ENCODE measurements at regions not wholly inside any gene's neighbourhood (a gene's known extent, or its start where the extent isn't known, plus 50 kb on each side); places are given as distances from the start of the nearest gene placed in this dataset.

DNA sequence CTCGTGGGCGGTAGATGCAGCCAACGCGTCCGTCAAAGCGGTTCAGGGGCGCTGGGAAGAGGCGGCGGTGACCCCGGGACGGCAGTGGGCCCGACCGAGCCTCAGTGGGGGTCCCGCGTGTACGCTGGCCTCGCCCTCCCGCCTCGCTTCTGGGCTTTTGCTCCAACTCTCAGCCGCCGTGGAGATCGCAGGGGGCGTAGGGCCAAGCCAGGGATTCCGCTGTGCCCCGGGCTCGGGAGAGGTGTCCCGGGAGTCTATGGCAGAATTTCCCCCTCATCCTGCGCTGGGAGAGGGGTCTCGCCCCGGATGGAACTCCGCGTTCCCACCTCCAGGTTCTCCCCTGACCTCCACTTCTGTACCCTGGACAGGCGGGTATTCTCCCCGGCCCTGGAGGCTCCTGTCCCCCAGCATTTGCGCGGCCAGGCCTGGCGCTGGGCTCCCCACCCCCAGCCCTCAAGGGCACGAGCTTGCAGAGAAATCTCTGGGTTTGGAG lies 131.9 kb downstream of the MRPL36 start:
- intact Hi-C loops (cut with micrococcal nuclease; ENCODE audit: unreplicated experiment), result no loop called here
- no peak overlapping the region for H3K27ac Mint-ChIP-seq (ENCODE audit: unreplicated experiment)
- no peaks in the 10 kb centered on the region for H3K9me3 ChIP-seq
- peaks cover 5% of the 10 kb centered on the region; the same call in 1 of the 2 replicates for H3K4me1 ChIP-seq
- TF ChIP-seq, protein P1, sequence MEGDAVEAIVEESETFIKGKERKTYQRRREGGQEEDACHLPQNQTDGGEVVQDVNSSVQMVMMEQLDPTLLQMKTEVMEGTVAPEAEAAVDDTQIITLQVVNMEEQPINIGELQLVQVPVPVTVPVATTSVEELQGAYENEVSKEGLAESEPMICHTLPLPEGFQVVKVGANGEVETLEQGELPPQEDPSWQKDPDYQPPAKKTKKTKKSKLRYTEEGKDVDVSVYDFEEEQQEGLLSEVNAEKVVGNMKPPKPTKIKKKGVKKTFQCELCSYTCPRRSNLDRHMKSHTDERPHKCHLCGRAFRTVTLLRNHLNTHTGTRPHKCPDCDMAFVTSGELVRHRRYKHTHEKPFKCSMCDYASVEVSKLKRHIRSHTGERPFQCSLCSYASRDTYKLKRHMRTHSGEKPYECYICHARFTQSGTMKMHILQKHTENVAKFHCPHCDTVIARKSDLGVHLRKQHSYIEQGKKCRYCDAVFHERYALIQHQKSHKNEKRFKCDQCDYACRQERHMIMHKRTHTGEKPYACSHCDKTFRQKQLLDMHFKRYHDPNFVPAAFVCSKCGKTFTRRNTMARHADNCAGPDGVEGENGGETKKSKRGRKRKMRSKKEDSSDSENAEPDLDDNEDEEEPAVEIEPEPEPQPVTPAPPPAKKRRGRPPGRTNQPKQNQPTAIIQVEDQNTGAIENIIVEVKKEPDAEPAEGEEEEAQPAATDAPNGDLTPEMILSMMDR (IDR thresholded peaks at IDR 0.05; ENCODE audit: insufficient read depth in 1 of 2, low read depth in 1 of 2, low read length in 1 of 2, severe bottlenecking in 1 of 2, unreplicated experiment in 1 of 2), result no peak
- no peak for DNase-seq
- H3K27me3 ChIP-seq (replicated peaks; ENCODE audit: control insufficient read depth, insufficient read depth, low read length), result no peaks in the 10 kb centered on the region
- no peak overlapping the region for H3K4me3 Mint-ChIP-seq (ENCODE audit: unreplicated experiment)
- peaks cover 7% of the 10 kb centered on the region for H3K4me1 Mint-ChIP-seq (ENCODE audit: low read depth, unreplicated experiment)
- ChIA-PET POLR2A (no interaction called here), CTCF (interaction anchor here (0.6 kb wide), 1 partner anchor 8 kb away, joined by 4 read pairs; no protein-coding TSS in a partner anchor)
- no peaks in the 10 kb centered on the region for H3K36me3 ChIP-seq (ENCODE audit: control insufficient read depth, insufficient read depth, low read length)
- no peaks in the 10 kb centered on the region for H3K9me3 Mint-ChIP-seq (ENCODE audit: unreplicated experiment)
- H3K27me3 Mint-ChIP-seq (ENCODE audit: insufficient read depth, unreplicated experiment), result peaks cover 24% of the 10 kb centered on the region
- H3K4me3 ChIP-seq (ENCODE audit: low read depth, low read length), result no peak overlapping the region
- BruUV-seq (replicated peaks), result no TSS peak
- no peaks in the 10 kb centered on the region for H3K36me3 Mint-ChIP-seq (ENCODE audit: insufficient read depth, unreplicated experiment)

- Histone ChIP-seq H3K4me1 (peaks cover 5% of the 10 kb centered on the region; the same call in 1 of the 2 replicates), H3K36me3 (ENCODE audit: control insufficient read depth, insufficient read depth, low read length) (no peaks in the 10 kb centered on the region), H3K9me3 (no peaks in the 10 kb centered on the region), H3K4me3 (ENCODE audit: low read depth, low read length) (peak overlapping the region; percentile 14), H3K27me3 (replicated peaks; ENCODE audit: control insufficient read depth, insufficient read depth, low read length) (no peaks in the 10 kb centered on the region)
- ChIA-PET POLR2A (no interaction called here), CTCF (interaction anchor here (0.6 kb wide), 1 partner anchor 1079 kb away, joined by 3 read pairs; no protein-coding TSS in a partner anchor)
- intact Hi-C loops (cut with micrococcal nuclease; ENCODE audit: unreplicated experiment), result no loop called here
- no peak overlapping the region for H3K27ac Mint-ChIP-seq (ENCODE audit: unreplicated experiment)
- H3K36me3 Mint-ChIP-seq (ENCODE audit: insufficient read depth, unreplicated experiment), result no peaks in the 10 kb centered on the region
- TF ChIP-seq, protein P1 (IDR thresholded peaks at IDR 0.05; ENCODE audit: insufficient read depth in 1 of 2, low read depth in 1 of 2, low read length in 1 of 2, severe bottlenecking in 1 of 2, unreplicated experiment in 1 of 2), result peak; percentile 32 to 35
- no peaks in the 10 kb centered on the region for H3K9me3 Mint-ChIP-seq (ENCODE audit: unreplicated experiment)
- peak; percentile 37 to 62 for DNase-seq
- peaks cover 7% of the 10 kb centered on the region for H3K4me1 Mint-ChIP-seq (ENCODE audit: low read depth, unreplicated experiment)
- peak overlapping the region; percentile 42 for H3K4me3 Mint-ChIP-seq (ENCODE audit: unreplicated experiment)
- no TSS peak for BruUV-seq (replicated peaks)
- peaks cover 23% of the 10 kb centered on the region for H3K27me3 Mint-ChIP-seq (ENCODE audit: insufficient read depth, unreplicated experiment)
Measured at GRCh38 chr5:1666812-1667588, 132.6 kb downstream of the MRPL36 start.

- ChIA-PET POLR2A (no interaction called here), CTCF (no interaction called here)
- no peaks in the 10 kb centered on the region for H3K27me3 ChIP-seq (replicated peaks; ENCODE audit: control insufficient read depth, insufficient read depth, low read length)
- no peaks in the 10 kb centered on the region for H3K36me3 ChIP-seq (ENCODE audit: control insufficient read depth, insufficient read depth, low read length)
- Mint-ChIP-seq H3K36me3 (ENCODE audit: insufficient read depth, unreplicated experiment) (no peaks in the 10 kb centered on the region), H3K27ac (ENCODE audit: unreplicated experiment) (no peak overlapping the region), H3K27me3 (ENCODE audit: insufficient read depth, unreplicated experiment) (peaks cover 23% of the 10 kb centered on the region), H3K4me1 (ENCODE audit: low read depth, unreplicated experiment) (peaks cover 7% of the 10 kb centered on the region), H3K4me3 (ENCODE audit: unreplicated experiment) (peak overlapping the region; percentile 14), H3K9me3 (ENCODE audit: unreplicated experiment) (no peaks in the 10 kb centered on the region)
- no peak overlapping the region for H3K4me3 ChIP-seq (ENCODE audit: low read depth, low read length)
- no peak for DNase-seq
- peaks cover 5% of the 10 kb centered on the region; the same call in 1 of the 2 replicates for H3K4me1 ChIP-seq
- H3K9me3 ChIP-seq, result no peaks in the 10 kb centered on the region
- BruUV-seq (replicated peaks), result no TSS peak
- TF ChIP-seq, protein P1 (IDR thresholded peaks at IDR 0.05; ENCODE audit: insufficient read depth in 1 of 2, low read depth in 1 of 2, low read length in 1 of 2, severe bottlenecking in 1 of 2, unreplicated experiment in 1 of 2), result no peak
- intact Hi-C loops (cut with micrococcal nuclease; ENCODE audit: unreplicated experiment), result no loop called here
Measured at GRCh38 chr5:1666221-1666620, 133.4 kb downstream of the MRPL36 start.
